ENCODE measurements at regions not wholly inside any gene's neighbourhood (a gene's known extent, or its start where the extent isn't known, plus 50 kb on each side); places are given as distances from the start of the nearest gene placed in this dataset.

DNA sequence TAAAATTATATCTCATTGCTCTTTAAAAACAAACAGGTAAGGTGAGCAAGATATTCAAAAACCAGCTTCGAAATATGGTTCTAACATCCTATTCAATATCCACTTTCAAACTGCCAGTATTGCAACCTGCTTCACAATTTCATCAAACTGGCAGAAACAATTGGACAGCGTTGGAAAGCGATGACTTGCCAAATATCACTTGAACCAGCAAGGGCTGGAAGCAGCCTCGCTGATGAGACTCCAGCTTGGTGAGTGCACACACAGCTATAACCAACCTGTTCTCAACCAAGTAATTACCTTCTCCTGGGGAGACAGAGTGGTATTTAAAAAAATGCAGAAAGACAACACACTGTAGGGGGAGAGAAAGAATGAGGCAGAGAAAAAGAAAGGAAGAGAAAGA, 155.8 kb upstream of the RAI2 start:
- ChIA-PET CTCF (no interaction called here), POLR2A (no interaction called here)
- H3K4me3 ChIP-seq (ENCODE audit: low read depth, low read length): no peak overlapping the region
- DNase-seq (ENCODE audit: low read depth): no peak
- TF ChIP-seq CTCF (IDR thresholded peaks at IDR 0.05; ENCODE audit: insufficient read depth, low read depth, low read length): no peak
- no peaks in the 10 kb centered on the region for H3K27me3 ChIP-seq (ENCODE audit: control insufficient read depth, insufficient read depth, low read length)
- H3K36me3 ChIP-seq (ENCODE audit: control insufficient read depth, insufficient read depth, low read length): no peaks in the 10 kb centered on the region

DNA sequence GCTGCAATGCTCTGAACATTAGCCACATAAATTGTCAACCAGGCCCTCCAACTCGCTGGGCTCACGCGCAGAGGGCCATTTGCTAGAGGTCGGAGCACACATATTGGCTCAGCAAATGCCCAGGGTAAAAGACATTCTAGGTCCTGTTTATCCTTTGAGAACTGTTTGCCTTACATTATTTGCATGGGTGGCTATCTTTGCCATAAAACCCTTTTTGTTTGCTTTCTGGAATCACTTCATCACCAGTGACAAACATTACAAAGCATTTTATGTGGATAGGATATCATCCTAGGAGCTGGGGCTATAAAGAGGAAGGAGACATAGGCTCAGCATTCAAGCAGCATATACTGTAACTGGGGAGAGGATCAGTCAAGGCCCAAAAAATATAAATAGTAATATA, 149.2 kb upstream of the RAI2 start:
- ChIA-PET POLR2A (no interaction called here), CTCF (no interaction called here)
- no peak for DNase-seq (ENCODE audit: low read depth)
- Histone ChIP-seq H3K27me3 (ENCODE audit: control insufficient read depth, insufficient read depth, low read length) (no peaks in the 10 kb centered on the region), H3K36me3 (ENCODE audit: control insufficient read depth, insufficient read depth, low read length) (no peaks in the 10 kb centered on the region), H3K4me3 (ENCODE audit: low read depth, low read length) (no peak overlapping the region)
- no peak for TF ChIP-seq CTCF (IDR thresholded peaks at IDR 0.05; ENCODE audit: insufficient read depth, low read depth, low read length)

GRCh38 chrX:18003876-18004275, 142.8 kb upstream of the RAI2 start:
- ChIA-PET POLR2A (no interaction called here), CTCF (no interaction called here)
- no peak for DNase-seq (ENCODE audit: low read depth)
- no peak for TF ChIP-seq CTCF (IDR thresholded peaks at IDR 0.05; ENCODE audit: insufficient read depth, low read depth, low read length)
- Histone ChIP-seq H3K27me3 (ENCODE audit: control insufficient read depth, insufficient read depth, low read length) (no peaks in the 10 kb centered on the region), H3K4me3 (ENCODE audit: low read depth, low read length) (no peak overlapping the region), H3K36me3 (ENCODE audit: control insufficient read depth, insufficient read depth, low read length) (no peaks in the 10 kb centered on the region)

- Histone ChIP-seq H3K27me3 (ENCODE audit: control insufficient read depth, insufficient read depth, low read length) (no peaks in the 10 kb centered on the region), H3K4me3 (ENCODE audit: low read depth, low read length) (no peak overlapping the region), H3K36me3 (ENCODE audit: control insufficient read depth, insufficient read depth, low read length) (no peaks in the 10 kb centered on the region)
- ChIA-PET POLR2A (no interaction called here), CTCF (no interaction called here)
- DNase-seq (ENCODE audit: low read depth): no peak
- no peak for TF ChIP-seq CTCF (IDR thresholded peaks at IDR 0.05; ENCODE audit: insufficient read depth, low read depth, low read length)
Observed at GRCh38 chrX:18002791-18003190, 141.7 kb upstream of the RAI2 start.

DNA sequence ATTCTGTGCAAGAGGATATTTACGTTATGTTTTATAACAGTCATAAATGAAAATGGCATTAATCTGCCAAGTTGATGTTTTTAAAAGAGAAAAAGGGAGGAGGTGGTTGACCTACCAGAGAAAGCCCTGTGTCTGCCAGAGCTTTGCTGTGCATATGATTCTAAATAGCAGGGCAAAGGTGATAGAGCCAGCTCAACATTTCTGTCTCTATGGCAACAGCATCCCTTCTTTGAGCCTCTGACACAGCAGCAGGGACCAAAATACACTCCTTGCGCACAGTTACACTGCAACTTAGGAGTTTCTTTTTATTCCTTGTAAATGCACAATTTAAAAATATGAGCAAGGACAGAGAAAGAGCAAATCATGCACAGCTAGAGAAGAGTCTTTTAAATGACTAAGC, 133.3 kb upstream of the RAI2 start:
- Histone ChIP-seq H3K27me3 (ENCODE audit: control insufficient read depth, insufficient read depth, low read length) (no peaks in the 10 kb centered on the region), H3K4me3 (ENCODE audit: low read depth, low read length) (no peak overlapping the region), H3K36me3 (ENCODE audit: control insufficient read depth, insufficient read depth, low read length) (no peaks in the 10 kb centered on the region)
- CTCF ChIA-PET: interaction anchor here (0.5 to 0.6 kb wide), 2 partner anchors 19 to 1345 kb away, joined by 3 read pairs; no protein-coding TSS in a partner anchor
- POLR2A ChIA-PET: no interaction called here
- TF ChIP-seq CTCF (IDR thresholded peaks at IDR 0.05; ENCODE audit: insufficient read depth, low read depth, low read length): no peak
- no peak for DNase-seq (ENCODE audit: low read depth)
